H1 (cell line): ENCODE measurements at regions not wholly inside any gene's neighbourhood (a gene's known extent, or its start where the extent isn't known, plus 50 kb on each side); places are given as distances from the start of the nearest gene placed in this dataset.

Source experiments
- ATF2 ChIP-seq: IDR thresholded peaks from 2 replicates; pipeline ENCODE4 v1.6.1; 2012; ENCODE audit warnings: low read length, inconsistent platforms
- FOSL1 ChIP-seq: IDR thresholded peaks from 2 replicates; pipeline ENCODE4 v1.6.1; 2011; ENCODE audit warnings: mild to moderate bottlenecking, low read depth, low read length, moderate library complexity; ENCODE audit not compliant: insufficient read depth
- GTF2F1 ChIP-seq: IDR thresholded peaks from 2 replicates; pipeline ENCODE4 v1.6.1; 2012; ENCODE audit warnings: low read depth, low read length, improper control_type of control experiment, borderline replicate concordance
- POLR2AphosphoS5 ChIP-seq: IDR thresholded peaks from 2 replicates; pipeline ENCODE4 v1.6.1; 2011; ENCODE audit warnings: low read depth, low read length
- RAD21 ChIP-seq, 2 experiments: IDR thresholded peaks in 1 of 2; conservative IDR thresholded peaks in 1 of 2; 2 replicates each; pipeline ENCODE4 v1.6.1; 2011; ENCODE audit warnings: low read depth in 2 of 2, low read length in 2 of 2, improper control_type of control experiment in 1 of 2, inconsistent platforms in 1 of 2, mild to moderate bottlenecking in 1 of 2, moderate library complexity in 1 of 2
- SP2 ChIP-seq: IDR thresholded peaks from 2 replicates; pipeline ENCODE4 v1.6.1; 2012; ENCODE audit warnings: mild to moderate bottlenecking, low read length, inconsistent platforms
- YY1 ChIP-seq: IDR thresholded peaks from 2 replicates; pipeline ENCODE4 v1.6.1; 2011; ENCODE audit warnings: low read depth, mild to moderate bottlenecking, low read length
- ZNF274 ChIP-seq: IDR thresholded peaks from 2 replicates; pipeline ENCODE4 v1.7.0; 2012; ENCODE audit warnings: low read length, borderline replicate concordance; ENCODE audit errors: extremely low read depth

DNA sequence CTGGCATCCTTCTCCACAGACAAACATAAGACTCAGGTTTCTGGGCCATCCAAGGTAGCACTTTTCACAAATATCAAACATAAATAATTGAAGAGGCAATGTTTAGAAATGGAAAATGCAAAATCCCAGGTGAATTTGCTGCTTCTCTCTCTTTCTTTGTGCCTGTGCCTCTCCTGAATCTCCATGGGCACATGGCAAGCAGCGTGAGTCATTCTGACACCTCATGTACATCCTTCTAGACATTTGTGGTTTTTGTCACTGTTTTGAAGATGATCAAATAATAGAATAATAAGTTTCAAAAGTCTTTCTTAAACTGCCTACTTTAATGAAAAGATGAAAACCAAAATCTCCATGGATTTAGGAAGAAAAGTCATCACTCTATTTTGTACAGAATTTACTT lies 60.3 kb upstream of the RAB11FIP2 start (continued):
- TF ChIP-seq RAD21 (IDR thresholded peaks at IDR 0.05 in 1 of 2, conservative IDR thresholded peaks at IDR 0.05 in 1 of 2; ENCODE audit: low read depth in 2 of 2, low read length in 2 of 2) (no peak), YY1 (no peak), FOSL1 (no peak), ZNF274 (no peak), POLR2AphosphoS5 (no peak), GTF2F1 (no peak), ATF2 (no peak), SP2 (no peak)
